Neural cell (in vitro differentiated cells): ENCODE measurements at regions not wholly inside any gene's neighbourhood (a gene's known extent, or its start where the extent isn't known, plus 50 kb on each side); places are given as distances from the start of the nearest gene placed in this dataset.

Source experiments
- H2AFZ ChIP-seq: fragments of 200-600, 300-800 bp; sonication (generic), shearing (Covaris generic); 2 replicates; pipeline ENCODE4 v1.6.0; 2014; ENCODE audit warnings: low read depth, mild to moderate bottlenecking, antibody characterized with exemption, low read length, moderate library complexity
- H3F3A ChIP-seq: fragments of 200-600 bp; shearing (Covaris generic); 2 replicates; pipeline ENCODE4 v1.6.1; 2016; ENCODE audit warnings: mild to moderate bottlenecking, moderate library complexity, mixed read lengths, antibody characterized with exemption, low read length; ENCODE audit not compliant: insufficient read depth, poor library complexity, severe bottlenecking
- H3K27ac ChIP-seq: fragments of 200-600, 300-800 bp; sonication (generic), shearing (Covaris generic); 2 replicates; pipeline ENCODE4 v1.5.1; 2014; ENCODE audit warnings: mild to moderate bottlenecking, low read length, moderate library complexity
- H3K27me3 ChIP-seq: fragments of 300-800, 200-600 bp; sonication (generic), shearing (Covaris generic); 2 replicates; pipeline ENCODE4 v1.6.0; 2014; ENCODE audit warnings: mild to moderate bottlenecking, low read depth, low read length, moderate library complexity; ENCODE audit not compliant: insufficient read depth
- H3K36me3 ChIP-seq: fragments of 300-800, 200-600 bp; sonication (generic), shearing (Covaris generic); 2 replicates; pipeline ENCODE4 v1.5.1; 2014; ENCODE audit warnings: mild to moderate bottlenecking, antibody characterized with exemption, low read length, moderate library complexity; ENCODE audit not compliant: insufficient read depth
- H3K4me2 ChIP-seq: fragments of 300-800, 200-600 bp; sonication (generic), shearing (Covaris generic); 2 replicates; pipeline ENCODE4 v1.6.0; 2014; ENCODE audit warnings: mild to moderate bottlenecking, low read length
- H3K4me3 ChIP-seq: fragments of 300-800, 200-600 bp; sonication (generic), shearing (Covaris generic); 2 replicates; pipeline ENCODE4 v1.5.1; 2014; ENCODE audit warnings: mild to moderate bottlenecking, low read length, moderate library complexity
- H3K79me2 ChIP-seq: fragments of 200-600 bp; shearing (Covaris generic); replicated peaks from 2 replicates; pipeline ENCODE4 v1.6.0; 2014; ENCODE audit warnings: mild to moderate bottlenecking, low read length, moderate library complexity; ENCODE audit not compliant: insufficient read depth
- H3K9ac ChIP-seq: fragments of 300-800, 200-600 bp; sonication (generic), shearing (Covaris generic); 2 replicates; pipeline ENCODE4 v1.6.1; 2016; ENCODE audit warnings: mild to moderate bottlenecking, low read length, mixed read lengths
- H3K9me2 ChIP-seq: fragments of 200-600 bp; shearing (Covaris generic); 2 replicates; pipeline ENCODE4 v1.6.1; 2016; ENCODE audit warnings: mild to moderate bottlenecking, low read length, mixed read lengths; ENCODE audit not compliant: insufficient read depth
- H3K9me3 ChIP-seq: fragments of 200-600, 300-800 bp; sonication (generic), shearing (Covaris generic); 2 replicates; pipeline ENCODE4 v1.6.1; 2016; ENCODE audit warnings: mild to moderate bottlenecking, mixed run types, low read length, moderate library complexity, mixed read lengths
- H4K20me1 ChIP-seq: fragments of 200-600 bp; shearing (Covaris generic); 2 replicates; pipeline ENCODE4 v1.6.1; 2016; ENCODE audit warnings: mild to moderate bottlenecking, mixed run types; ENCODE audit not compliant: insufficient read depth
- EP300 ChIP-seq: fragments of 450-650 bp; conservative IDR thresholded peaks from 2 replicates; pipeline ENCODE4 v1.6.1; 2014; ENCODE audit warnings: antibody characterized with exemption, mild to moderate bottlenecking, moderate library complexity; ENCODE audit not compliant: poor library complexity, severe bottlenecking
- EZH2 ChIP-seq: fragments of 200-600, 300-800 bp; shearing (Covaris generic), sonication (generic); IDR thresholded peaks from 2 replicates; pipeline ENCODE4 v1.6.1; 2014; ENCODE audit warnings: antibody characterized with exemption, low read length, borderline replicate concordance, mild to moderate bottlenecking; ENCODE audit not compliant: insufficient read depth, poor library complexity, severe bottlenecking
- MXI1 ChIP-seq: fragments of 450-650 bp; conservative IDR thresholded peaks from 2 replicates; pipeline ENCODE4 v1.6.1; 2014; ENCODE audit warnings: antibody characterized with exemption, mild to moderate bottlenecking; ENCODE audit not compliant: poor library complexity, severe bottlenecking
- POLR2AphosphoS5 ChIP-seq: IDR thresholded peaks from 2 replicates; pipeline ENCODE4 v1.6.1; 2012
- RAD21 ChIP-seq: fragments of 450-650 bp; conservative IDR thresholded peaks from 2 replicates; pipeline ENCODE4 v1.6.1; 2014; ENCODE audit warnings: antibody characterized with exemption, mild to moderate bottlenecking, moderate library complexity
- SMC3 ChIP-seq: fragments of 450-650 bp; conservative IDR thresholded peaks from 2 replicates; pipeline ENCODE4 v1.6.1; 2014; ENCODE audit warnings: antibody characterized with exemption, mild to moderate bottlenecking, moderate library complexity; ENCODE audit not compliant: poor library complexity
- TAF1 ChIP-seq: IDR thresholded peaks from 2 replicates; pipeline ENCODE4 v1.6.1; 2012; ENCODE audit warnings: low read depth
- TF ChIP-seq, protein P1 (sequence below): fragments of 450-650 bp; IDR thresholded peaks from 2 replicates; pipeline ENCODE4 v1.5.1; 2014; ENCODE audit warnings: antibody characterized with exemption, mild to moderate bottlenecking, moderate library complexity; ENCODE audit not compliant: poor library complexity, severe bottlenecking
- TF ChIP-seq, protein P2 (sequence below): IDR thresholded peaks from 2 replicates; pipeline ENCODE4 v1.6.1; 2012; ENCODE audit warnings: borderline replicate concordance

DNA sequence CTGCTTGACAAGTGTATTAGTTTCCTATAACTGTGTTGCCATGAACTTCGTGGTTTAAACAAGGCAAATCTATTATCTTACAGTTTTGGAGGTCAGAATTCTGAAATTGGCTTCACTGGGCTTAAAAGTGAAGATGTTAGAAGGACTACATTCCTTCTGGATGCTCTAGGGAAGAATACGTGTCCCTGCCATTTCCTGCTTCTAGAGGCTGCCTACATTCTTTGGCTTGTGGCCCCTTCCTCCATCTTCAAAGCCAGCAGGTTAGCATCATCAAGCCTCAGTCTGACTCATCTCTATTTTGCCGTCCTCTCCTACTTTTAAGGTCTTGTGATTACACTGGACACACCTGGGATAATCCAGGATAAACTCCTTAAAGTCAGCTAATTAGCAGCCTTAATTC is 327.7 kb downstream of the SATB1 start:
- TF ChIP-seq MXI1, result no peak
- TF ChIP-seq POLR2AphosphoS5, result no peak
- no peak for TF ChIP-seq RAD21
- no peak for TF ChIP-seq EZH2
- TF ChIP-seq, protein P1, sequence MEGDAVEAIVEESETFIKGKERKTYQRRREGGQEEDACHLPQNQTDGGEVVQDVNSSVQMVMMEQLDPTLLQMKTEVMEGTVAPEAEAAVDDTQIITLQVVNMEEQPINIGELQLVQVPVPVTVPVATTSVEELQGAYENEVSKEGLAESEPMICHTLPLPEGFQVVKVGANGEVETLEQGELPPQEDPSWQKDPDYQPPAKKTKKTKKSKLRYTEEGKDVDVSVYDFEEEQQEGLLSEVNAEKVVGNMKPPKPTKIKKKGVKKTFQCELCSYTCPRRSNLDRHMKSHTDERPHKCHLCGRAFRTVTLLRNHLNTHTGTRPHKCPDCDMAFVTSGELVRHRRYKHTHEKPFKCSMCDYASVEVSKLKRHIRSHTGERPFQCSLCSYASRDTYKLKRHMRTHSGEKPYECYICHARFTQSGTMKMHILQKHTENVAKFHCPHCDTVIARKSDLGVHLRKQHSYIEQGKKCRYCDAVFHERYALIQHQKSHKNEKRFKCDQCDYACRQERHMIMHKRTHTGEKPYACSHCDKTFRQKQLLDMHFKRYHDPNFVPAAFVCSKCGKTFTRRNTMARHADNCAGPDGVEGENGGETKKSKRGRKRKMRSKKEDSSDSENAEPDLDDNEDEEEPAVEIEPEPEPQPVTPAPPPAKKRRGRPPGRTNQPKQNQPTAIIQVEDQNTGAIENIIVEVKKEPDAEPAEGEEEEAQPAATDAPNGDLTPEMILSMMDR, result no peak
- TF ChIP-seq TAF1, result no peak
- TF ChIP-seq, protein P2, sequence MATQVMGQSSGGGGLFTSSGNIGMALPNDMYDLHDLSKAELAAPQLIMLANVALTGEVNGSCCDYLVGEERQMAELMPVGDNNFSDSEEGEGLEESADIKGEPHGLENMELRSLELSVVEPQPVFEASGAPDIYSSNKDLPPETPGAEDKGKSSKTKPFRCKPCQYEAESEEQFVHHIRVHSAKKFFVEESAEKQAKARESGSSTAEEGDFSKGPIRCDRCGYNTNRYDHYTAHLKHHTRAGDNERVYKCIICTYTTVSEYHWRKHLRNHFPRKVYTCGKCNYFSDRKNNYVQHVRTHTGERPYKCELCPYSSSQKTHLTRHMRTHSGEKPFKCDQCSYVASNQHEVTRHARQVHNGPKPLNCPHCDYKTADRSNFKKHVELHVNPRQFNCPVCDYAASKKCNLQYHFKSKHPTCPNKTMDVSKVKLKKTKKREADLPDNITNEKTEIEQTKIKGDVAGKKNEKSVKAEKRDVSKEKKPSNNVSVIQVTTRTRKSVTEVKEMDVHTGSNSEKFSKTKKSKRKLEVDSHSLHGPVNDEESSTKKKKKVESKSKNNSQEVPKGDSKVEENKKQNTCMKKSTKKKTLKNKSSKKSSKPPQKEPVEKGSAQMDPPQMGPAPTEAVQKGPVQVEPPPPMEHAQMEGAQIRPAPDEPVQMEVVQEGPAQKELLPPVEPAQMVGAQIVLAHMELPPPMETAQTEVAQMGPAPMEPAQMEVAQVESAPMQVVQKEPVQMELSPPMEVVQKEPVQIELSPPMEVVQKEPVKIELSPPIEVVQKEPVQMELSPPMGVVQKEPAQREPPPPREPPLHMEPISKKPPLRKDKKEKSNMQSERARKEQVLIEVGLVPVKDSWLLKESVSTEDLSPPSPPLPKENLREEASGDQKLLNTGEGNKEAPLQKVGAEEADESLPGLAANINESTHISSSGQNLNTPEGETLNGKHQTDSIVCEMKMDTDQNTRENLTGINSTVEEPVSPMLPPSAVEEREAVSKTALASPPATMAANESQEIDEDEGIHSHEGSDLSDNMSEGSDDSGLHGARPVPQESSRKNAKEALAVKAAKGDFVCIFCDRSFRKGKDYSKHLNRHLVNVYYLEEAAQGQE, result no peak
- no peak for TF ChIP-seq SMC3
- no peak for TF ChIP-seq EP300
- Histone ChIP-seq H3K36me3 (no peaks in the 10 kb centered on the region), H3K27me3 (no peaks in the 10 kb centered on the region), H2AFZ (no peak overlapping the region), H3K79me2 (no peaks in the 10 kb centered on the region), H3K9ac (no peak overlapping the region), H4K20me1 (no peaks in the 10 kb centered on the region), H3K9me3 (no peaks in the 10 kb centered on the region), H3F3A (no peaks in the 10 kb centered on the region), H3K4me2 (no peak overlapping the region), H3K27ac (no peak overlapping the region), H3K4me3 (no peak overlapping the region), H3K9me2 (no peaks in the 10 kb centered on the region)

DNA sequence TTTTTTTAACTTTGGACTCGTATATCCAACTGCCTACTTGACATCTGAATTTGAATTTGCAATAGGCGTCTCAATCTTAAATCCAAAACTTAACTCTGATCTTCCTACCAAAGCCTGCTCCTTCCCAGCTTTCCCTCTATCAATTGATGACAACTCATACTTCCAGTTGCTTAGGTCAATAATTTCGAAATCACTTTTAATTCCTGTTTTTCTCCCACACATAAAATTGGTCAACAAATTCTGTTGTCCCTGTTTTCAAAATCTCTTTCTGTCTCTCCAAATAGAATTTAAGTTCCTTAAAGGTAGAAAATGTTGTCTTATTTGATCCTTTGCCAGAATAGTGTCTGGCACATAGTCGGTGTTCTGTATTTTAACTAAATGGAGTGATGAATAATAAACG is 332.4 kb downstream of the SATB1 start:
- Histone ChIP-seq H3K9me3 (no peaks in the 10 kb centered on the region), H3F3A (no peaks in the 10 kb centered on the region), H3K9ac (no peak overlapping the region), H2AFZ (no peak overlapping the region), H3K9me2 (no peaks in the 10 kb centered on the region), H3K27me3 (no peaks in the 10 kb centered on the region), H3K79me2 (no peaks in the 10 kb centered on the region), H3K27ac (no peak overlapping the region), H3K4me2 (no peak overlapping the region), H3K36me3 (no peaks in the 10 kb centered on the region), H3K4me3 (no peak overlapping the region), H4K20me1 (no peaks in the 10 kb centered on the region)
- TF ChIP-seq, protein P1, result no peak
